GM12878 (cell line): ENCODE measurements at regions not wholly inside any gene's neighbourhood (a gene's known extent, or its start where the extent isn't known, plus 50 kb on each side); places are given as distances from the start of the nearest gene placed in this dataset.

Experiments
- ATAC-seq: fragments of 200-7000 bp; cut with Tn5 transposase; 3 replicates; pipeline ENCODE4 v1.9.1; 2020; ENCODE audit warnings: mild to moderate bottlenecking, moderate library complexity
- BruUV-seq: library from RNA; stranded (reverse); fragments of 400-500 nt; replicated peaks from 2 replicates; lab custom pipeline; 2021; lab: Mats Ljungman, UMichigan
- CTCF ChIA-PET: fragments of 300-600 bp; sonication (Branson Sonifier 250); formaldehyde crosslinking; extraction: SDS; loops from one replicate; lab custom pipeline; 2021; ENCODE audit warnings: inconsistent platforms; lab: Yijun Ruan, JAX
- POLR2A ChIA-PET: fragments of 350-600 bp; formaldehyde crosslinking; extraction: SDS; loops from one replicate; lab custom pipeline; 2021; ENCODE audit warnings: inconsistent platforms; lab: Charles Lee
- RAD21 ChIA-PET: fragments of 300-600 bp; sonication (Branson Sonifier 250); formaldehyde crosslinking; loops from one replicate; lab custom pipeline; 2023; ENCODE audit warnings: antibody characterized with exemption; ENCODE audit not compliant: unreplicated experiment; lab: Charles Lee
- SMC1A ChIA-PET: fragments of 300-600 bp; sonication (Branson Sonifier 250); formaldehyde crosslinking; loops from one replicate; lab custom pipeline; 2023; ENCODE audit not compliant: unreplicated experiment, uncharacterized antibody; lab: Charles Lee
- DNase-seq: peaks from one replicate; pipeline ENCODE4 v3.0.0-alpha.2; 2011; ENCODE audit warnings: low read depth, low spot score
- FAIRE-seq: peaks from 3 replicates; lab custom pipeline; 2011; peaks lifted over from hg19 to GRCh38; lab: Jason Lieb, UNC
- H2AFZ ChIP-seq: 2 replicates; pipeline ENCODE4 v1.6.0; 2011; ENCODE audit warnings: low read depth, low read length, control low read depth; ENCODE audit not compliant: control insufficient read depth
- H3K27ac ChIP-seq: 2 replicates; pipeline ENCODE4 v1.5.1; 2011; ENCODE audit warnings: control low read depth; ENCODE audit not compliant: control insufficient read depth, insufficient read depth
- H3K27me3 ChIP-seq, 2 experiments: replicated peaks in 1 of 2; 2 replicates each; pipeline versions ENCODE4 v1.6.0 to v1.6.1; 2011; ENCODE audit warnings: low read length in 1 of 2; ENCODE audit not compliant: control insufficient read depth in 2 of 2, insufficient read depth in 2 of 2
- H3K36me3 ChIP-seq, 2 experiments: 2 replicates each; pipeline ENCODE4 v1.5.1; 2011; ENCODE audit warnings: low read length in 1 of 2; ENCODE audit not compliant: control insufficient read depth in 2 of 2, insufficient read depth in 2 of 2
- H3K4me1 ChIP-seq: 2 replicates; pipeline ENCODE4 v1.6.1; 2011; ENCODE audit warnings: mild to moderate bottlenecking, low read length, moderate library complexity, mixed read lengths; ENCODE audit not compliant: control insufficient read depth, insufficient read depth
- H3K4me2 ChIP-seq: 2 replicates; pipeline ENCODE4 v1.6.0; 2011; ENCODE audit warnings: control low read depth; ENCODE audit not compliant: control insufficient read depth, insufficient read depth
- H3K4me3 ChIP-seq: fragments of 200-600 bp; sonication (generic); 2 replicates; pipeline ENCODE4 v1.5.1; 2016
- H3K79me2 ChIP-seq: 2 replicates; pipeline ENCODE4 v1.6.0; 2011; ENCODE audit warnings: low read length; ENCODE audit not compliant: control insufficient read depth, insufficient read depth
- H3K9ac ChIP-seq: 2 replicates; pipeline ENCODE4 v1.8.0; 2011; ENCODE audit warnings: low read length, control low read depth, mixed read lengths; ENCODE audit not compliant: control insufficient read depth, insufficient read depth
- H3K9me3 ChIP-seq: replicated peaks from 3 replicates; pipeline ENCODE4 v1.5.1; 2011; ENCODE audit warnings: mild to moderate bottlenecking, low read length; ENCODE audit not compliant: control insufficient read depth, insufficient read depth
- H4K20me1 ChIP-seq: 2 replicates; pipeline ENCODE4 v1.6.0; 2011; ENCODE audit not compliant: control insufficient read depth, insufficient read depth
- MEF2B ChIP-seq: fragments of 450-650 bp; IDR thresholded peaks from 2 replicates; pipeline ENCODE4 v1.6.1; 2018; ENCODE audit warnings: mild to moderate bottlenecking, moderate library complexity; ENCODE audit not compliant: partially characterized antibody, poor library complexity, severe bottlenecking
- NR2F1 ChIP-seq: fragments of 450-650 bp; conservative IDR thresholded peaks from 2 replicates; pipeline ENCODE4 v1.6.1; 2017; ENCODE audit warnings: mild to moderate bottlenecking
- SIN3A ChIP-seq: IDR thresholded peaks from 2 replicates; pipeline ENCODE4 v1.6.1; 2012; ENCODE audit warnings: low read depth, low read length, improper control_type of control experiment
- TBL1XR1 ChIP-seq: IDR thresholded peaks from 2 replicates; pipeline ENCODE4 v1.6.1; 2012; ENCODE audit warnings: low read depth, low read length, improper control_type of control experiment
- WRNIP1 ChIP-seq: IDR thresholded peaks from 2 replicates; pipeline ENCODE4 v1.6.1; 2011; ENCODE audit warnings: low read depth, low read length, improper control_type of control experiment, borderline replicate concordance
- ZNF384 ChIP-seq: IDR thresholded peaks from 2 replicates; pipeline ENCODE4 v1.6.1; 2012; ENCODE audit warnings: low read depth, mild to moderate bottlenecking, low read length, improper control_type of control experiment, borderline replicate concordance
- WGBS: methylation state at CpG from one replicate; pipeline ENCODE4 v1.1.6; 2016; ENCODE audit warnings: low lambda C conversion rate; ENCODE audit not compliant: insufficient replicate concordance, insufficient coverage; ENCODE audit errors: missing lambda C conversion rate; 5-methylcytosine and 5-hydroxymethylcytosine counted together
- in situ Hi-C: fragments of 300-500 bp; cut with MboI; formaldehyde crosslinking; loops from 9 replicates; pipeline ENCODE4 v1.14.3; 2018; ENCODE audit warnings: mixed read lengths
- intact Hi-C: fragments of 100-400 bp; cut with micrococcal nuclease; formaldehyde crosslinking; loops from one replicate; pipeline ENCODE4 v1.14.2; 2022; ENCODE audit not compliant: unreplicated experiment
- TF ChIP-seq, protein P1 (sequence below), 3 experiments: IDR thresholded peaks in 2 of 3; conservative IDR thresholded peaks in 1 of 3; 2 replicates each; pipeline ENCODE4 v1.5.1; 2011; ENCODE audit warnings: low read depth in 3 of 3, low read length in 3 of 3, mild to moderate bottlenecking in 3 of 3, control low read depth in 2 of 3, moderate library complexity in 2 of 3, inconsistent platforms in 1 of 3, mixed read lengths in 1 of 3; ENCODE audit not compliant: control insufficient read depth in 2 of 3, insufficient read depth in 1 of 3; ENCODE audit errors: extremely low read depth in 1 of 3
- TF ChIP-seq, protein P2 (sequence below): IDR thresholded peaks from 2 replicates; pipeline ENCODE4 v1.6.1; 2011; ENCODE audit warnings: low read depth, low read length, improper control_type of control experiment, borderline replicate concordance

DNA sequence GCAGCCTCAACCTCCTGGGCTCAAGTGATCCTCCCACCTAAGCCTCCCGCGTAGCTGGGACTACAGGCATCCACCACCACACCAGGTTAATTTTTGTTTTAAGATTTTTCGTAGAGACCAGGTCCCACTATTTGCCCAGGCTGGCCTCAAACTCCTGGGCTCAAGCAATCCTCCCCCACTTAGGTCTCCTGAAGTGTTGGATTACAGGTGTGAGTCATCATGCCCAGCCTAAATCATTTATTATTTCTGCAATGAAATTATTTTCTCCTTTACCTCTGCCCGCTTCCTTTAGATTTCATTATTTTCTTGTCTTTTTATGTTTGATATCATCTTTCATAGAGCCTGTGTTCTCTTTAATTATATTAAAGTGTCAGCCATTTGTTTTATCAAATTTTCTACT is 165.2 kb upstream of the OTX2 start:
- Histone ChIP-seq H3K4me3 (no peak overlapping the region), H2AFZ (no peak overlapping the region), H4K20me1 (no peaks in the 10 kb centered on the region), H3K36me3 (no peaks in the 10 kb centered on the region), H3K9me3 (no peaks in the 10 kb centered on the region), H3K27me3 (no peaks in the 10 kb centered on the region), H3K79me2 (no peaks in the 10 kb centered on the region), H3K9ac (no peak overlapping the region), H3K27ac (no peak overlapping the region), H3K4me2 (no peak overlapping the region), H3K4me1 (no peaks in the 10 kb centered on the region)
- DNase-seq (no peak), ATAC-seq (no peak), FAIRE-seq (no peak)
- TF ChIP-seq TBL1XR1 (no peak), WRNIP1 (no peak), NR2F1 (no peak), MEF2B (no peak), SIN3A (no peak), ZNF384 (no peak)
- TF ChIP-seq, protein P1, sequence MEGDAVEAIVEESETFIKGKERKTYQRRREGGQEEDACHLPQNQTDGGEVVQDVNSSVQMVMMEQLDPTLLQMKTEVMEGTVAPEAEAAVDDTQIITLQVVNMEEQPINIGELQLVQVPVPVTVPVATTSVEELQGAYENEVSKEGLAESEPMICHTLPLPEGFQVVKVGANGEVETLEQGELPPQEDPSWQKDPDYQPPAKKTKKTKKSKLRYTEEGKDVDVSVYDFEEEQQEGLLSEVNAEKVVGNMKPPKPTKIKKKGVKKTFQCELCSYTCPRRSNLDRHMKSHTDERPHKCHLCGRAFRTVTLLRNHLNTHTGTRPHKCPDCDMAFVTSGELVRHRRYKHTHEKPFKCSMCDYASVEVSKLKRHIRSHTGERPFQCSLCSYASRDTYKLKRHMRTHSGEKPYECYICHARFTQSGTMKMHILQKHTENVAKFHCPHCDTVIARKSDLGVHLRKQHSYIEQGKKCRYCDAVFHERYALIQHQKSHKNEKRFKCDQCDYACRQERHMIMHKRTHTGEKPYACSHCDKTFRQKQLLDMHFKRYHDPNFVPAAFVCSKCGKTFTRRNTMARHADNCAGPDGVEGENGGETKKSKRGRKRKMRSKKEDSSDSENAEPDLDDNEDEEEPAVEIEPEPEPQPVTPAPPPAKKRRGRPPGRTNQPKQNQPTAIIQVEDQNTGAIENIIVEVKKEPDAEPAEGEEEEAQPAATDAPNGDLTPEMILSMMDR (IDR thresholded peaks at IDR 0.05 in 2 of 3, conservative IDR thresholded peaks at IDR 0.05 in 1 of 3; ENCODE audit: control insufficient read depth in 2 of 3, extremely low read depth in 1 of 3, insufficient read depth in 1 of 3, low read depth in 3 of 3, low read length in 3 of 3): no peak
- TF ChIP-seq, protein P2, sequence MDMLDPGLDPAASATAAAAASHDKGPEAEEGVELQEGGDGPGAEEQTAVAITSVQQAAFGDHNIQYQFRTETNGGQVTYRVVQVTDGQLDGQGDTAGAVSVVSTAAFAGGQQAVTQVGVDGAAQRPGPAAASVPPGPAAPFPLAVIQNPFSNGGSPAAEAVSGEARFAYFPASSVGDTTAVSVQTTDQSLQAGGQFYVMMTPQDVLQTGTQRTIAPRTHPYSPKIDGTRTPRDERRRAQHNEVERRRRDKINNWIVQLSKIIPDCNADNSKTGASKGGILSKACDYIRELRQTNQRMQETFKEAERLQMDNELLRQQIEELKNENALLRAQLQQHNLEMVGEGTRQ: no peak
- no TSS peak for BruUV-seq
- ChIA-PET CTCF (no interaction called here), POLR2A (no interaction called here), SMC1A (no interaction called here), RAD21 (no interaction called here)
- WGBS: 35% methylated on average over 4 of the region's 4 CpGs
- in situ Hi-C loops: no loop called here
- intact Hi-C loops: no loop called here
